Erythroblast (primary cell): ENCODE measurements at regions not wholly inside any gene's neighbourhood (a gene's known extent, or its start where the extent isn't known, plus 50 kb on each side); places are given as distances from the start of the nearest gene placed in this dataset.

ENCODE experiments used
- GATA1 ChIP-seq: IDR thresholded peaks from 2 replicates; pipeline ENCODE4 v1.6.1; 2011; ENCODE audit warnings: low read depth, mild to moderate bottlenecking, control low read depth, low read length, moderate library complexity
- POLR2A ChIP-seq: IDR thresholded peaks from 2 replicates; pipeline ENCODE4 v1.6.1; 2011; ENCODE audit warnings: mild to moderate bottlenecking, low read length

GRCh38 chr2:65500310-65501040 lies 68.1 kb upstream of the SPRED2 start:
- TF ChIP-seq POLR2A (no peak), GATA1 (no peak)
